H1 (cell line): ENCODE measurements at regions not wholly inside any gene's neighbourhood (a gene's known extent, or its start where the extent isn't known, plus 50 kb on each side); places are given as distances from the start of the nearest gene placed in this dataset.

ENCODE experiments used
- CTCF ChIA-PET: fragments of 300-600 bp; sonication (Branson Sonifier 250); formaldehyde crosslinking; loops from one replicate; lab custom pipeline; 2021; ENCODE audit not compliant: partially characterized antibody; lab: Charles Lee
- POLR2A ChIA-PET: fragments of 300-600 bp; sonication (Branson Sonifier 250); formaldehyde crosslinking; loops from one replicate; lab custom pipeline; 2021; ENCODE audit warnings: inconsistent platforms; ENCODE audit not compliant: partially characterized antibody; lab: Charles Lee
- DNase-seq, 2 experiments: peaks; one replicate each; pipeline versions ENCODE4 v3.0.0 to v3.0.0-alpha.2; 2010 to 2022; ENCODE audit warnings: low spot score in 2 of 2, low read depth in 1 of 2, mixed read lengths in 1 of 2
- FAIRE-seq: peaks from 2 replicates; lab custom pipeline; 2011; peaks lifted over from hg19 to GRCh38; lab: Jason Lieb, UNC
- H2AFZ ChIP-seq: 2 replicates; pipeline ENCODE4 v1.8.1; 2012; ENCODE audit warnings: low read length, inconsistent platforms
- H2AK5ac ChIP-seq: 2 replicates; pipeline ENCODE4 v1.6.1; 2013; ENCODE audit warnings: low read depth, low read length
- H2BK120ac ChIP-seq: replicated peaks from 2 replicates; pipeline ENCODE3; 2013; ENCODE audit warnings: low read depth, low read length, inconsistent platforms
- H2BK12ac ChIP-seq: 2 replicates; pipeline ENCODE4 v1.6.1; 2013; ENCODE audit warnings: low read depth, low read length
- H2BK15ac ChIP-seq: 2 replicates; pipeline ENCODE4 v1.6.1; 2013; ENCODE audit warnings: low read length
- H2BK20ac ChIP-seq: 2 replicates; pipeline ENCODE4 v1.6.1; 2013; ENCODE audit warnings: low read length
- H2BK5ac ChIP-seq: 2 replicates; pipeline ENCODE4 v1.6.1; 2013; ENCODE audit warnings: low read depth, low read length
- H3K14ac ChIP-seq: 2 replicates; pipeline ENCODE4 v1.6.1; 2013; ENCODE audit warnings: inconsistent platforms; ENCODE audit not compliant: insufficient read length
- H3K18ac ChIP-seq: 2 replicates; pipeline ENCODE4 v1.6.1; 2013; ENCODE audit warnings: low read length; ENCODE audit errors: extremely low read depth
- H3K23ac ChIP-seq: 2 replicates; pipeline ENCODE4 v1.6.1; 2013; ENCODE audit warnings: inconsistent platforms; ENCODE audit not compliant: insufficient read length
- H3K23me2 ChIP-seq: 2 replicates; pipeline ENCODE4 v1.6.1; 2013; ENCODE audit warnings: low read depth, low read length
- H3K27ac ChIP-seq: 2 replicates; pipeline ENCODE4 v1.6.1; 2011; ENCODE audit warnings: low read depth, low read length, inconsistent platforms
- H3K27me3 ChIP-seq, 4 experiments: replicated peaks in 1 of 4; 1 replicate in 1 of 4; 2 replicates in 3 of 4; pipeline versions ENCODE4 v1.6.1 to v1.8.1; 2011 to 2013; ENCODE audit warnings: low read length in 3 of 4, mild to moderate bottlenecking in 3 of 4, inconsistent platforms in 2 of 4, mixed read lengths in 2 of 4, moderate library complexity in 1 of 4; ENCODE audit not compliant: control insufficient read depth in 3 of 4, insufficient read depth in 3 of 4; ENCODE audit errors: extremely low read depth in 1 of 4
- H3K36me3 ChIP-seq, 4 experiments: 2 replicates each; pipeline versions ENCODE4 v1.6.1 to v1.8.1; 2011 to 2013; ENCODE audit warnings: mild to moderate bottlenecking in 4 of 4, low read length in 3 of 4, moderate library complexity in 2 of 4, control low read depth in 1 of 4, inconsistent platforms in 1 of 4; ENCODE audit not compliant: insufficient read depth in 4 of 4, control insufficient read depth in 2 of 4
- H3K4ac ChIP-seq: replicated peaks from 2 replicates; pipeline ENCODE3; 2013; ENCODE audit warnings: low read length, low read depth, mixed read lengths, inconsistent platforms; ENCODE audit not compliant: insufficient read length
- H3K4me1 ChIP-seq, 4 experiments: replicated peaks in 1 of 4; 1 replicate in 1 of 4; 2 replicates in 3 of 4; pipeline versions ENCODE4 v1.6.1 to v1.8.1; 2011 to 2013; ENCODE audit warnings: low read length in 3 of 4, inconsistent platforms in 2 of 4, mixed read lengths in 1 of 4; ENCODE audit not compliant: insufficient read depth in 4 of 4, control insufficient read depth in 3 of 4
- H3K4me2 ChIP-seq, 2 experiments: 2 replicates each; pipeline versions ENCODE4 v1.6.1 to v1.8.1; 2011 to 2013; ENCODE audit warnings: low read depth in 2 of 2, low read length in 2 of 2, control low read depth in 1 of 2, inconsistent platforms in 1 of 2, mild to moderate bottlenecking in 1 of 2; ENCODE audit not compliant: insufficient read depth in 1 of 2
- H3K4me3 ChIP-seq, 4 experiments: fragments of 200-600, 300-600 bp in 1 of 4; sonication (generic), shearing (Covaris generic), sonication (Bioruptor Twin) in 1 of 4; 2 replicates each; pipeline versions ENCODE4 v1.5.1 to v1.8.1; 2011 to 2016; ENCODE audit warnings: low read length in 4 of 4, low read depth in 3 of 4, control low read depth in 2 of 4, inconsistent platforms in 2 of 4, mild to moderate bottlenecking in 2 of 4, mixed read lengths in 1 of 4, moderate library complexity in 1 of 4; ENCODE audit not compliant: insufficient read depth in 2 of 4; ENCODE audit errors: extremely low read depth in 1 of 4
- H3K56ac ChIP-seq: replicated peaks from 2 replicates; pipeline ENCODE3; 2013; ENCODE audit warnings: low read depth, mild to moderate bottlenecking, mixed read lengths, low read length, inconsistent platforms; ENCODE audit not compliant: insufficient read length
- H3K79me1 ChIP-seq: 2 replicates; pipeline ENCODE4 v1.6.1; 2013; ENCODE audit warnings: low read depth, low read length, control low read depth
- H3K79me2 ChIP-seq, 2 experiments: 2 replicates each; pipeline versions ENCODE4 v1.6.1 to v1.8.1; 2012 to 2013; ENCODE audit warnings: low read length in 2 of 2, mild to moderate bottlenecking in 2 of 2, inconsistent platforms in 1 of 2; ENCODE audit not compliant: insufficient read depth in 2 of 2, control insufficient read depth in 1 of 2
- H3K9ac ChIP-seq, 4 experiments: replicated peaks in 1 of 4; 1 replicate in 1 of 4; 2 replicates in 3 of 4; pipeline versions ENCODE4 v1.6.1 to v1.8.1; 2011 to 2013; ENCODE audit warnings: low read depth in 3 of 4, low read length in 3 of 4, control low read depth in 2 of 4, mild to moderate bottlenecking in 2 of 4, moderate library complexity in 2 of 4, inconsistent platforms in 1 of 4; ENCODE audit errors: extremely low read depth in 1 of 4
- H3K9me3 ChIP-seq, 2 experiments: 2 replicates each; pipeline versions ENCODE4 v1.6.1 to v1.8.1; 2012 to 2013; ENCODE audit warnings: mild to moderate bottlenecking in 2 of 2, moderate library complexity in 2 of 2, control low read depth in 1 of 2, inconsistent platforms in 1 of 2, low read depth in 1 of 2, low read length in 1 of 2, mixed read lengths in 1 of 2; ENCODE audit not compliant: insufficient read depth in 2 of 2
- H4K20me1 ChIP-seq, 2 experiments: replicated peaks in 1 of 2; 2 replicates each; pipeline versions ENCODE3 to v1.8.1; 2011 to 2013; ENCODE audit warnings: inconsistent platforms in 2 of 2, low read length in 2 of 2, mild to moderate bottlenecking in 1 of 2; ENCODE audit not compliant: insufficient read depth in 2 of 2, control insufficient read depth in 1 of 2
- H4K5ac ChIP-seq: 2 replicates; pipeline ENCODE4 v1.6.1; 2013; ENCODE audit warnings: low read length, low read depth, mixed read lengths, inconsistent platforms; ENCODE audit not compliant: insufficient read length
- H4K8ac ChIP-seq: 2 replicates; pipeline ENCODE4 v1.8.0; 2013; ENCODE audit warnings: mild to moderate bottlenecking, moderate library complexity, low read length, inconsistent platforms; ENCODE audit not compliant: insufficient read depth; ENCODE audit errors: extremely low read depth
- H4K91ac ChIP-seq: replicated peaks from 2 replicates; pipeline ENCODE3; 2013; ENCODE audit warnings: low read length, mixed read lengths, inconsistent platforms; ENCODE audit not compliant: insufficient read length
- ATF2 ChIP-seq: IDR thresholded peaks from 2 replicates; pipeline ENCODE4 v1.6.1; 2012; ENCODE audit warnings: low read length, inconsistent platforms
- CTBP2 ChIP-seq: IDR thresholded peaks from 2 replicates; pipeline ENCODE4 v1.7.0; 2011; ENCODE audit warnings: borderline replicate concordance, mild to moderate bottlenecking, moderate library complexity, mixed read lengths, low read length; ENCODE audit not compliant: insufficient read depth, insufficient read length
- E2F6 ChIP-seq: IDR thresholded peaks from 2 replicates; pipeline ENCODE4 v1.6.1; 2012; ENCODE audit warnings: inconsistent platforms
- GABPA ChIP-seq: IDR thresholded peaks from 2 replicates; pipeline ENCODE4 v1.6.1; 2011; ENCODE audit warnings: mild to moderate bottlenecking, low read length, moderate library complexity, borderline replicate concordance; ENCODE audit not compliant: insufficient read depth
- JUN ChIP-seq: IDR thresholded peaks from 2 replicates; pipeline ENCODE4 v1.6.1; 2011; ENCODE audit warnings: low read depth, mild to moderate bottlenecking, improper control_type of control experiment, low read length
- TAF7 ChIP-seq: optimal IDR thresholded peaks from 2 replicates; pipeline ENCODE3; 2011; ENCODE audit warnings: low read depth, mild to moderate bottlenecking, inconsistent platforms, low read length, moderate library complexity, borderline replicate concordance
- WGBS, 2 experiments: shearing (Covaris generic) in 1 of 2; methylation state at CpG; one replicate each; pipeline versions ENCODE4 v1.1.6 to v1.1.7; 2013 to 2015; ENCODE audit warnings: low lambda C conversion rate in 2 of 2, mixed read lengths in 2 of 2, inconsistent platforms in 1 of 2, low coverage in 1 of 2, missing lambda C conversion rate in 1 of 2; ENCODE audit not compliant: insufficient replicate concordance in 2 of 2, insufficient coverage in 1 of 2, insufficient read length in 1 of 2; ENCODE audit errors: extremely low coverage in 1 of 2, missing lambda C conversion rate in 1 of 2; 5-methylcytosine and 5-hydroxymethylcytosine counted together

- H3K79me1 ChIP-seq: no peaks in the 10 kb centered on the region
- H3K4me3 ChIP-seq: no peak overlapping the region
- no peak overlapping the region for H3K27ac ChIP-seq
- no peak overlapping the region for H4K91ac ChIP-seq
- H3K27me3 ChIP-seq: no peaks in the 10 kb centered on the region
- no peaks in the 10 kb centered on the region for H3K79me2 ChIP-seq
- H2BK20ac ChIP-seq: no peak overlapping the region
- no peak overlapping the region for H3K23ac ChIP-seq
- no peak overlapping the region for H4K8ac ChIP-seq
- no peaks in the 10 kb centered on the region for H3K36me3 ChIP-seq
- no peak overlapping the region for H2BK5ac ChIP-seq
- no peaks in the 10 kb centered on the region for H3K9me3 ChIP-seq
- no peak for TF ChIP-seq TAF7
- no peak for TF ChIP-seq GABPA
- TF ChIP-seq ATF2: no peak
- TF ChIP-seq CTBP2: no peak
- no peak for TF ChIP-seq JUN
- no peak for TF ChIP-seq E2F6
- TF ChIP-seq, all 59 proteins: peak for 0
- 92% methylated on average over 2 of the region's 2 CpGs; no CpG with 5 or more reads in 1 of the 2 experiments for WGBS, 2 experiments
- Histone ChIP-seq H4K20me1 (no peaks in the 10 kb centered on the region), H3K23me2 (no peaks in the 10 kb centered on the region), H3K14ac (no peak overlapping the region), H3K4me1 (no peaks in the 10 kb centered on the region), H3K4ac (no peak overlapping the region), H2BK12ac (no peak overlapping the region), H2AFZ (no peak overlapping the region), H3K4me2 (no peak overlapping the region), H3K56ac (no peak overlapping the region), H2BK15ac (no peak overlapping the region), H3K18ac (no peak overlapping the region), H4K5ac (no peak overlapping the region), H2AK5ac (no peak overlapping the region), H2BK120ac (no peak overlapping the region), H3K9ac (no peak overlapping the region)
- DNase-seq: no peak
- CTCF ChIA-PET: no interaction called here
- no peak for FAIRE-seq
- POLR2A ChIA-PET: no interaction called here
Measured at GRCh38 chr4:44038811-44039210, 409.8 kb downstream of the KCTD8 start.
